ENCODE measurements at regions not wholly inside any gene's neighbourhood (a gene's known extent, or its start where the extent isn't known, plus 50 kb on each side); places are given as distances from the start of the nearest gene placed in this dataset.

- POLR2A ChIA-PET, result no interaction called here
Observed at GRCh38 chr14:38074081-38074480, 133.6 kb upstream of the SSTR1 start.

GRCh38 chr14:38074754-38075153 is 132.9 kb upstream of the SSTR1 start:
- ChIA-PET POLR2A (no interaction called here), CTCF (no interaction called here)
- no peaks in the 10 kb centered on the region for H3K9me3 ChIP-seq (ENCODE audit: control insufficient read depth, insufficient read depth, low read depth, low read length)
- no peak for TF ChIP-seq ZNF391 (tag by site-specific recombination; IDR thresholded peaks at IDR 0.05; ENCODE audit: borderline replicate concordance, low read depth)
- TF ChIP-seq HOXD13 (CRISPR knock-in tag; IDR thresholded peaks at IDR 0.05; ENCODE audit: borderline replicate concordance), result no peak
- no peak for TF ChIP-seq BCL11B (tag by site-specific recombination; IDR thresholded peaks at IDR 0.05; ENCODE audit: low read depth)
- TF ChIP-seq SP3 (tag by site-specific recombination; IDR thresholded peaks at IDR 0.05), result no peak
- no peak for TF ChIP-seq ZNF221 (tag by site-specific recombination; IDR thresholded peaks at IDR 0.05; ENCODE audit: borderline replicate concordance)
- TF ChIP-seq ZBTB11 (tag by site-specific recombination; conservative IDR thresholded peaks at IDR 0.05; ENCODE audit: low read depth), result no peak
- no peak for TF ChIP-seq CTCF (tag by site-specific recombination; IDR thresholded peaks at IDR 0.05)
- TF ChIP-seq HIC1 (tag by site-specific recombination; IDR thresholded peaks at IDR 0.05), result no peak
- no peak for TF ChIP-seq ZNF624 (tag by site-specific recombination; IDR thresholded peaks at IDR 0.05)
- no peak for TF ChIP-seq GLI2 (tag by site-specific recombination; IDR thresholded peaks at IDR 0.05; ENCODE audit: borderline replicate concordance, low read depth)
- H3K36me3 ChIP-seq (ENCODE audit: control insufficient read depth in 2 of 2, insufficient read depth in 1 of 2, low read length in 2 of 2), result no peaks in the 10 kb centered on the region
- H3K27ac ChIP-seq (ENCODE audit: extremely low read depth, low read depth, low read length), result no peak overlapping the region
- no peak overlapping the region for H3K4me3 ChIP-seq (ENCODE audit: low read depth, low read length)
- H3K4me1 ChIP-seq (ENCODE audit: control insufficient read depth, insufficient read depth, low read length), result no peaks in the 10 kb centered on the region

More at GRCh38 chr14:38074081-38074480, 133.6 kb upstream of the SSTR1 start:
- no peaks in the 10 kb centered on the region for H3K4me1 ChIP-seq (ENCODE audit: control insufficient read depth, insufficient read depth, low read length)
- H3K9me3 ChIP-seq (ENCODE audit: control insufficient read depth, insufficient read depth, low read depth, low read length), result no peaks in the 10 kb centered on the region
- CTCF ChIA-PET, result no interaction called here
- H3K4me3 ChIP-seq (ENCODE audit: low read depth, low read length), result no peak overlapping the region
- no peaks in the 10 kb centered on the region for H3K36me3 ChIP-seq (ENCODE audit: control insufficient read depth in 2 of 2, insufficient read depth in 1 of 2, low read length in 2 of 2)
- TF ChIP-seq ZNF221 (tag by site-specific recombination; IDR thresholded peaks at IDR 0.05; ENCODE audit: borderline replicate concordance) (no peak), ZNF19 (tag by site-specific recombination; IDR thresholded peaks at IDR 0.05; ENCODE audit: low read depth) (no peak), ZNF121 (tag by site-specific recombination; IDR thresholded peaks at IDR 0.05) (no peak), KLF8 (tag by site-specific recombination; IDR thresholded peaks at IDR 0.05) (no peak), GLIS2 (tag by site-specific recombination; IDR thresholded peaks at IDR 0.05) (no peak), ZNF544 (tag by site-specific recombination; IDR thresholded peaks at IDR 0.05) (no peak), PRDM4 (tag by site-specific recombination; IDR thresholded peaks at IDR 0.05) (no peak), ZNF658 (tag by site-specific recombination; IDR thresholded peaks at IDR 0.05) (no peak)
- H3K27ac ChIP-seq (ENCODE audit: extremely low read depth, low read depth, low read length), result no peak overlapping the region
